WTC11 (cell line): ENCODE measurements at regions not wholly inside any gene's neighbourhood (a gene's known extent, or its start where the extent isn't known, plus 50 kb on each side); places are given as distances from the start of the nearest gene placed in this dataset.

ENCODE experiments used
- ATAC-seq: fragments of 200-7000 bp; cut with Tn5 transposase; 2 replicates; pipeline ENCODE4 v1.10.0; 2021; ENCODE audit warnings: mild to moderate bottlenecking, moderate library complexity
- CTCF ChIA-PET: fragments of 300-600 bp; sonication (Branson Sonifier 250); formaldehyde crosslinking; loops from one replicate; lab custom pipeline; 2021; ENCODE audit warnings: antibody characterized with exemption; lab: Charles Lee
- POLR2A ChIA-PET: fragments of 350-600 bp; sonication (Branson Sonifier 250); formaldehyde crosslinking; loops from one replicate; lab custom pipeline; 2021; ENCODE audit warnings: antibody characterized with exemption; lab: Charles Lee
- DNase-seq: peaks from one replicate; pipeline ENCODE4 v3.0.0; 2021; ENCODE audit warnings: low spot score
- H3K27ac Mint-ChIP-seq: 2 replicates; pipeline ENCODE4 v1.8.0; 2021; ENCODE audit warnings: mixed read lengths
- H3K27me3 Mint-ChIP-seq: 2 replicates; pipeline ENCODE4 v1.8.0; 2021; ENCODE audit warnings: low read depth, mild to moderate bottlenecking, moderate library complexity, mixed read lengths
- H3K36me3 Mint-ChIP-seq: 2 replicates; pipeline ENCODE4 v1.8.0; 2021; ENCODE audit warnings: mixed read lengths
- H3K4me1 Mint-ChIP-seq: 2 replicates; pipeline ENCODE4 v1.8.0; 2022; ENCODE audit warnings: mixed read lengths
- H3K4me3 Mint-ChIP-seq: 2 replicates; pipeline ENCODE4 v1.8.0; 2021; ENCODE audit warnings: mild to moderate bottlenecking, moderate library complexity, mixed read lengths
- H3K9me3 Mint-ChIP-seq: 2 replicates; pipeline ENCODE4 v1.8.0; 2021; ENCODE audit warnings: mixed read lengths
- ATF1 ChIP-seq: sonication (generic); formaldehyde crosslinking; IDR thresholded peaks from 2 replicates; pipeline ENCODE4 v1.8.1; 2023; ENCODE audit warnings: mild to moderate bottlenecking, moderate library complexity, missing genetic modification reagents
- FOXJ3 ChIP-seq: sonication (generic); formaldehyde crosslinking; IDR thresholded peaks from 2 replicates; pipeline ENCODE4 v1.9.0; 2021; ENCODE audit warnings: missing genetic modification reagents, mild to moderate bottlenecking, borderline replicate concordance
- FOXK1 ChIP-seq: sonication (generic); formaldehyde crosslinking; IDR thresholded peaks from 2 replicates; pipeline ENCODE4 v1.8.0; 2022; ENCODE audit warnings: mild to moderate bottlenecking, moderate library complexity, missing genetic modification reagents
- GABPB1 ChIP-seq: sonication (generic); formaldehyde crosslinking; IDR thresholded peaks from 2 replicates; pipeline ENCODE4 v1.8.1; 2023; ENCODE audit warnings: mild to moderate bottlenecking, missing genetic modification reagents
- GTF2I ChIP-seq: fragments of 250-450 bp; sonication (Bioruptor Pico); conservative IDR thresholded peaks from 2 replicates; pipeline ENCODE4 v1.4.0; 2021; ENCODE audit warnings: mild to moderate bottlenecking
- JAZF1 ChIP-seq: fragments of 250-450 bp; sonication (Bioruptor Pico); IDR thresholded peaks from 2 replicates; pipeline ENCODE4 v1.9.0; 2021; ENCODE audit warnings: moderate library complexity, mild to moderate bottlenecking, inconsistent platforms
- MYBL2 ChIP-seq: sonication (generic); formaldehyde crosslinking; IDR thresholded peaks from 2 replicates; pipeline ENCODE4 v1.8.1; 2023; ENCODE audit warnings: mild to moderate bottlenecking, moderate library complexity, missing genetic modification reagents
- SMAD3 ChIP-seq: sonication (generic); formaldehyde crosslinking; IDR thresholded peaks from 2 replicates; pipeline ENCODE4 v1.8.0; 2022; ENCODE audit warnings: missing genetic modification reagents, mild to moderate bottlenecking, borderline replicate concordance
- TEAD4 ChIP-seq: sonication (generic); formaldehyde crosslinking; IDR thresholded peaks from 2 replicates; pipeline ENCODE4 v1.8.0; 2022; ENCODE audit warnings: mild to moderate bottlenecking, missing genetic modification reagents
- ZNF121 ChIP-seq: sonication (generic); formaldehyde crosslinking; IDR thresholded peaks from 2 replicates; pipeline ENCODE4 v1.8.0; 2023; ENCODE audit warnings: missing genetic modification reagents
- ZNF138 ChIP-seq: sonication (generic); formaldehyde crosslinking; conservative IDR thresholded peaks from 2 replicates; pipeline ENCODE4 v1.8.1; 2022; ENCODE audit warnings: mild to moderate bottlenecking, moderate library complexity, missing genetic modification reagents
- ZNF416 ChIP-seq: fragments of 250-450 bp; sonication (Bioruptor Pico); IDR thresholded peaks from 2 replicates; pipeline ENCODE4 v1.9.0; 2021; ENCODE audit warnings: mild to moderate bottlenecking, inconsistent platforms
- TF ChIP-seq, protein P1 (sequence below): fragments of 250-450 bp; sonication (Bioruptor Pico); IDR thresholded peaks from 2 replicates; pipeline ENCODE4 v1.8.0; 2021; ENCODE audit warnings: mild to moderate bottlenecking
- TF ChIP-seq, protein P2 (sequence below): sonication (generic); formaldehyde crosslinking; IDR thresholded peaks from 2 replicates; pipeline ENCODE4 v1.8.1; 2022; ENCODE audit warnings: low read depth, missing genetic modification reagents, borderline replicate concordance
- TF ChIP-seq, protein P3 (sequence below): sonication (generic); formaldehyde crosslinking; IDR thresholded peaks from 2 replicates; pipeline ENCODE4 v1.8.1; 2023; ENCODE audit warnings: mild to moderate bottlenecking, missing genetic modification reagents, borderline replicate concordance
- TF ChIP-seq, protein P4 (sequence below): sonication (generic); formaldehyde crosslinking; conservative IDR thresholded peaks from 2 replicates; pipeline ENCODE4 v1.8.1; 2022; ENCODE audit warnings: mild to moderate bottlenecking, missing genetic modification reagents
- TF ChIP-seq, protein P5 (sequence below): sonication (generic); formaldehyde crosslinking; IDR thresholded peaks from 2 replicates; pipeline ENCODE4 v1.8.0; 2023; ENCODE audit warnings: mild to moderate bottlenecking, missing genetic modification reagents
- TF ChIP-seq, protein P6 (sequence below): sonication (generic); formaldehyde crosslinking; IDR thresholded peaks from 2 replicates; pipeline ENCODE4 v1.8.0; 2022; ENCODE audit warnings: mild to moderate bottlenecking, missing genetic modification reagents
- TF ChIP-seq, protein P7 (sequence below): sonication (generic); formaldehyde crosslinking; IDR thresholded peaks from 2 replicates; pipeline ENCODE4 v1.8.1; 2023; ENCODE audit warnings: mild to moderate bottlenecking, missing genetic modification reagents, moderate library complexity
- TF ChIP-seq, protein P8 (sequence below): sonication (generic); formaldehyde crosslinking; IDR thresholded peaks from 2 replicates; pipeline ENCODE4 v1.8.1; 2022; ENCODE audit warnings: low read depth, mild to moderate bottlenecking, moderate library complexity, missing genetic modification reagents, borderline replicate concordance

DNA sequence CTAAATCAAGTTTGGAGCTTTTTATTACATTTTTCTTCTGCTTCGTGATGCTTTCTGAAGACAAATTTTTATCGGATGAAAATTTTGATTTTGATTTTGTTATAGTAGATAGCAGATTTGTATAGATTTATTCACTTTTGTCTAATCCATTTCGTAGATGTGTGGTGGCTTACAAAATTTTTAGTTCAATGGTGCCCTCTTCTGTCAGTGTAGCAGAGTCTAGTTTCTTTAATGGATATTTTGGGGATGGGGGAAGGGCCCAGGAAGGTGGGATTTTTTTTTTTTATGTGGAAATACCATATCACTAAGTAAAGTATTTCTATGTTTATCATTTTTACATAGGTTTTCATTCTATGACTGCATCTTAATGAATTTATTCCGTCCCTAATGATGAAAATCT is 259.9 kb upstream of the TARS1 start:
- no peaks in the 10 kb centered on the region for H3K36me3 Mint-ChIP-seq
- H3K4me3 Mint-ChIP-seq: no peak overlapping the region
- H3K27me3 Mint-ChIP-seq: peaks cover 22% of the 10 kb centered on the region
- ChIA-PET CTCF (interaction anchor here (1.2 to 1.3 kb wide), 2 partner anchors 15 to 119 kb away, joined by 3 to 4 read pairs; no protein-coding TSS in a partner anchor), POLR2A (no interaction called here)
- TF ChIP-seq FOXK1 (CRISPR knock-in tag) (no peak), ZNF121 (CRISPR knock-in tag) (no peak), MYBL2 (CRISPR knock-in tag) (no peak), TEAD4 (CRISPR knock-in tag) (no peak), JAZF1 (CRISPR knock-in tag) (no peak), FOXJ3 (CRISPR knock-in tag) (no peak)
- TF ChIP-seq, protein P1, sequence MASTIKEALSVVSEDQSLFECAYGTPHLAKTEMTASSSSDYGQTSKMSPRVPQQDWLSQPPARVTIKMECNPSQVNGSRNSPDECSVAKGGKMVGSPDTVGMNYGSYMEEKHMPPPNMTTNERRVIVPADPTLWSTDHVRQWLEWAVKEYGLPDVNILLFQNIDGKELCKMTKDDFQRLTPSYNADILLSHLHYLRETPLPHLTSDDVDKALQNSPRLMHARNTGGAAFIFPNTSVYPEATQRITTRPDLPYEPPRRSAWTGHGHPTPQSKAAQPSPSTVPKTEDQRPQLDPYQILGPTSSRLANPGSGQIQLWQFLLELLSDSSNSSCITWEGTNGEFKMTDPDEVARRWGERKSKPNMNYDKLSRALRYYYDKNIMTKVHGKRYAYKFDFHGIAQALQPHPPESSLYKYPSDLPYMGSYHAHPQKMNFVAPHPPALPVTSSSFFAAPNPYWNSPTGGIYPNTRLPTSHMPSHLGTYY (CRISPR knock-in tag): no peak
- TF ChIP-seq, protein P2, sequence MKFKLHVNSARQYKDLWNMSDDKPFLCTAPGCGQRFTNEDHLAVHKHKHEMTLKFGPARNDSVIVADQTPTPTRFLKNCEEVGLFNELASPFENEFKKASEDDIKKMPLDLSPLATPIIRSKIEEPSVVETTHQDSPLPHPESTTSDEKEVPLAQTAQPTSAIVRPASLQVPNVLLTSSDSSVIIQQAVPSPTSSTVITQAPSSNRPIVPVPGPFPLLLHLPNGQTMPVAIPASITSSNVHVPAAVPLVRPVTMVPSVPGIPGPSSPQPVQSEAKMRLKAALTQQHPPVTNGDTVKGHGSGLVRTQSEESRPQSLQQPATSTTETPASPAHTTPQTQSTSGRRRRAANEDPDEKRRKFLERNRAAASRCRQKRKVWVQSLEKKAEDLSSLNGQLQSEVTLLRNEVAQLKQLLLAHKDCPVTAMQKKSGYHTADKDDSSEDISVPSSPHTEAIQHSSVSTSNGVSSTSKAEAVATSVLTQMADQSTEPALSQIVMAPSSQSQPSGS (CRISPR knock-in tag): no peak
- TF ChIP-seq, protein P3, sequence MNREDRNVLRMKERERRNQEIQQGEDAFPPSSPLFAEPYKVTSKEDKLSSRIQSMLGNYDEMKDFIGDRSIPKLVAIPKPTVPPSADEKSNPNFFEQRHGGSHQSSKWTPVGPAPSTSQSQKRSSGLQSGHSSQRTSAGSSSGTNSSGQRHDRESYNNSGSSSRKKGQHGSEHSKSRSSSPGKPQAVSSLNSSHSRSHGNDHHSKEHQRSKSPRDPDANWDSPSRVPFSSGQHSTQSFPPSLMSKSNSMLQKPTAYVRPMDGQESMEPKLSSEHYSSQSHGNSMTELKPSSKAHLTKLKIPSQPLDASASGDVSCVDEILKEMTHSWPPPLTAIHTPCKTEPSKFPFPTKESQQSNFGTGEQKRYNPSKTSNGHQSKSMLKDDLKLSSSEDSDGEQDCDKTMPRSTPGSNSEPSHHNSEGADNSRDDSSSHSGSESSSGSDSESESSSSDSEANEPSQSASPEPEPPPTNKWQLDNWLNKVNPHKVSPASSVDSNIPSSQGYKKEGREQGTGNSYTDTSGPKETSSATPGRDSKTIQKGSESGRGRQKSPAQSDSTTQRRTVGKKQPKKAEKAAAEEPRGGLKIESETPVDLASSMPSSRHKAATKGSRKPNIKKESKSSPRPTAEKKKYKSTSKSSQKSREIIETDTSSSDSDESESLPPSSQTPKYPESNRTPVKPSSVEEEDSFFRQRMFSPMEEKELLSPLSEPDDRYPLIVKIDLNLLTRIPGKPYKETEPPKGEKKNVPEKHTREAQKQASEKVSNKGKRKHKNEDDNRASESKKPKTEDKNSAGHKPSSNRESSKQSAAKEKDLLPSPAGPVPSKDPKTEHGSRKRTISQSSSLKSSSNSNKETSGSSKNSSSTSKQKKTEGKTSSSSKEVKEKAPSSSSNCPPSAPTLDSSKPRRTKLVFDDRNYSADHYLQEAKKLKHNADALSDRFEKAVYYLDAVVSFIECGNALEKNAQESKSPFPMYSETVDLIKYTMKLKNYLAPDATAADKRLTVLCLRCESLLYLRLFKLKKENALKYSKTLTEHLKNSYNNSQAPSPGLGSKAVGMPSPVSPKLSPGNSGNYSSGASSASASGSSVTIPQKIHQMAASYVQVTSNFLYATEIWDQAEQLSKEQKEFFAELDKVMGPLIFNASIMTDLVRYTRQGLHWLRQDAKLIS (CRISPR knock-in tag): no peak
- TF ChIP-seq, protein P4, sequence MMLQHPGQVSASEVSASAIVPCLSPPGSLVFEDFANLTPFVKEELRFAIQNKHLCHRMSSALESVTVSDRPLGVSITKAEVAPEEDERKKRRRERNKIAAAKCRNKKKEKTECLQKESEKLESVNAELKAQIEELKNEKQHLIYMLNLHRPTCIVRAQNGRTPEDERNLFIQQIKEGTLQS (CRISPR knock-in tag): no peak
- H3K4me1 Mint-ChIP-seq: no peaks in the 10 kb centered on the region
- ATAC-seq (no peak), DNase-seq (no peak)
- H3K27ac Mint-ChIP-seq: no peak overlapping the region
- no peaks in the 10 kb centered on the region for H3K9me3 Mint-ChIP-seq

DNA sequence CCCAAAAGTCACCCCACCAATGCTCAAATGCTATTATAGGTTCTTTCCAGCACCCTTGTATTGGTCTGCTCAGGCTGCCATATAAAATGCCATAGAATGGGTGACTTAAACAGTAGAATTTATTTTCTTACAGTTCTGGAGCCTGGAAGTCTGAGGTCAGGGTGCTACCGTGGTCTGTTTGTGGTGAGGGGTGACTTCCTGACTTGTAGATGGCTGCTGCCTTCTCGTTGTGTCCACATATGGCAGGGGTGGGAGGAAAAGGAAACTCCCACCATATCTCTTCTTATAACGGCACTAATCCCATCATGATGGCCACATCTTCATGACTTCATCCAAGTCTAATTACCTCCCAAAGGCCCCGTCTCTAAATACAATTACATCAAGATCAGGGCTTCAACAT is 257.8 kb upstream of the TARS1 start:
- CTCF ChIA-PET: no interaction called here
- no peak overlapping the region for H3K27ac Mint-ChIP-seq
- POLR2A ChIA-PET: no interaction called here
- TF ChIP-seq, protein P5, sequence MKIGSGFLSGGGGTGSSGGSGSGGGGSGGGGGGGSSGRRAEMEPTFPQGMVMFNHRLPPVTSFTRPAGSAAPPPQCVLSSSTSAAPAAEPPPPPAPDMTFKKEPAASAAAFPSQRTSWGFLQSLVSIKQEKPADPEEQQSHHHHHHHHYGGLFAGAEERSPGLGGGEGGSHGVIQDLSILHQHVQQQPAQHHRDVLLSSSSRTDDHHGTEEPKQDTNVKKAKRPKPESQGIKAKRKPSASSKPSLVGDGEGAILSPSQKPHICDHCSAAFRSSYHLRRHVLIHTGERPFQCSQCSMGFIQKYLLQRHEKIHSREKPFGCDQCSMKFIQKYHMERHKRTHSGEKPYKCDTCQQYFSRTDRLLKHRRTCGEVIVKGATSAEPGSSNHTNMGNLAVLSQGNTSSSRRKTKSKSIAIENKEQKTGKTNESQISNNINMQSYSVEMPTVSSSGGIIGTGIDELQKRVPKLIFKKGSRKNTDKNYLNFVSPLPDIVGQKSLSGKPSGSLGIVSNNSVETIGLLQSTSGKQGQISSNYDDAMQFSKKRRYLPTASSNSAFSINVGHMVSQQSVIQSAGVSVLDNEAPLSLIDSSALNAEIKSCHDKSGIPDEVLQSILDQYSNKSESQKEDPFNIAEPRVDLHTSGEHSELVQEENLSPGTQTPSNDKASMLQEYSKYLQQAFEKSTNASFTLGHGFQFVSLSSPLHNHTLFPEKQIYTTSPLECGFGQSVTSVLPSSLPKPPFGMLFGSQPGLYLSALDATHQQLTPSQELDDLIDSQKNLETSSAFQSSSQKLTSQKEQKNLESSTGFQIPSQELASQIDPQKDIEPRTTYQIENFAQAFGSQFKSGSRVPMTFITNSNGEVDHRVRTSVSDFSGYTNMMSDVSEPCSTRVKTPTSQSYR: no peak
- TF ChIP-seq GABPB1 (CRISPR knock-in tag) (no peak), ZNF416 (CRISPR knock-in tag) (no peak), ZNF138 (CRISPR knock-in tag) (no peak), SMAD3 (CRISPR knock-in tag) (no peak), GTF2I (CRISPR knock-in tag) (no peak), ATF1 (CRISPR knock-in tag) (no peak)
- TF ChIP-seq, protein P6, sequence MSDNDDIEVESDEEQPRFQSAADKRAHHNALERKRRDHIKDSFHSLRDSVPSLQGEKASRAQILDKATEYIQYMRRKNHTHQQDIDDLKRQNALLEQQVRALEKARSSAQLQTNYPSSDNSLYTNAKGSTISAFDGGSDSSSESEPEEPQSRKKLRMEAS: no peak
- TF ChIP-seq, protein P7, sequence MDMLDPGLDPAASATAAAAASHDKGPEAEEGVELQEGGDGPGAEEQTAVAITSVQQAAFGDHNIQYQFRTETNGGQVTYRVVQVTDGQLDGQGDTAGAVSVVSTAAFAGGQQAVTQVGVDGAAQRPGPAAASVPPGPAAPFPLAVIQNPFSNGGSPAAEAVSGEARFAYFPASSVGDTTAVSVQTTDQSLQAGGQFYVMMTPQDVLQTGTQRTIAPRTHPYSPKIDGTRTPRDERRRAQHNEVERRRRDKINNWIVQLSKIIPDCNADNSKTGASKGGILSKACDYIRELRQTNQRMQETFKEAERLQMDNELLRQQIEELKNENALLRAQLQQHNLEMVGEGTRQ: no peak
- TF ChIP-seq, protein P8, sequence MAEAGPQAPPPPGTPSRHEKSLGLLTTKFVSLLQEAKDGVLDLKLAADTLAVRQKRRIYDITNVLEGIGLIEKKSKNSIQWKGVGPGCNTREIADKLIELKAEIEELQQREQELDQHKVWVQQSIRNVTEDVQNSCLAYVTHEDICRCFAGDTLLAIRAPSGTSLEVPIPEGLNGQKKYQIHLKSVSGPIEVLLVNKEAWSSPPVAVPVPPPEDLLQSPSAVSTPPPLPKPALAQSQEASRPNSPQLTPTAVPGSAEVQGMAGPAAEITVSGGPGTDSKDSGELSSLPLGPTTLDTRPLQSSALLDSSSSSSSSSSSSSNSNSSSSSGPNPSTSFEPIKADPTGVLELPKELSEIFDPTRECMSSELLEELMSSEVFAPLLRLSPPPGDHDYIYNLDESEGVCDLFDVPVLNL: no peak
- TF ChIP-seq, protein P1 (CRISPR knock-in tag): no peak

More for the DNA sequence above, 257.8 kb upstream of the TARS1 start:
- Mint-ChIP-seq H3K27me3 (peaks cover 38% of the 10 kb centered on the region), H3K9me3 (peaks cover under 1% of the 10 kb centered on the region; the same call in 1 of the 2 replicates), H3K4me3 (no peak overlapping the region), H3K36me3 (no peaks in the 10 kb centered on the region), H3K4me1 (no peaks in the 10 kb centered on the region)
- ATAC-seq: no peak
- DNase-seq: no peak
